ENCODE measurements at regions not wholly inside any gene's neighbourhood (a gene's known extent, or its start where the extent isn't known, plus 50 kb on each side); places are given as distances from the start of the nearest gene placed in this dataset.

GRCh38 chr1:215399787-215400186 is 167.3 kb upstream of the KCTD3 start:
- Histone ChIP-seq H3K4me3 (ENCODE audit: low read length in 3 of 3) (no peak overlapping the region), H3K27me3 (ENCODE audit: control insufficient read depth, insufficient read depth, low read length) (no peaks in the 10 kb centered on the region), H3K4me1 (ENCODE audit: control insufficient read depth in 2 of 3, insufficient read depth in 2 of 3, low read depth in 1 of 3, low read length in 3 of 3) (no peaks in the 10 kb centered on the region), H3K9me3 (ENCODE audit: control insufficient read depth in 2 of 3, insufficient read depth in 1 of 3, low read length in 3 of 3) (no peaks in the 10 kb centered on the region), H3K27ac (ENCODE audit: low read depth in 2 of 2, low read length in 2 of 2) (no peak overlapping the region), H3K36me3 (ENCODE audit: control insufficient read depth in 2 of 3, insufficient read depth in 3 of 3, low read length in 3 of 3) (no peaks in the 10 kb centered on the region), H3K9ac (ENCODE audit: low read length in 3 of 3) (no peak overlapping the region)
- FAIRE-seq (no peak), DNase-seq (no peak)
- TF ChIP-seq, protein P1, sequence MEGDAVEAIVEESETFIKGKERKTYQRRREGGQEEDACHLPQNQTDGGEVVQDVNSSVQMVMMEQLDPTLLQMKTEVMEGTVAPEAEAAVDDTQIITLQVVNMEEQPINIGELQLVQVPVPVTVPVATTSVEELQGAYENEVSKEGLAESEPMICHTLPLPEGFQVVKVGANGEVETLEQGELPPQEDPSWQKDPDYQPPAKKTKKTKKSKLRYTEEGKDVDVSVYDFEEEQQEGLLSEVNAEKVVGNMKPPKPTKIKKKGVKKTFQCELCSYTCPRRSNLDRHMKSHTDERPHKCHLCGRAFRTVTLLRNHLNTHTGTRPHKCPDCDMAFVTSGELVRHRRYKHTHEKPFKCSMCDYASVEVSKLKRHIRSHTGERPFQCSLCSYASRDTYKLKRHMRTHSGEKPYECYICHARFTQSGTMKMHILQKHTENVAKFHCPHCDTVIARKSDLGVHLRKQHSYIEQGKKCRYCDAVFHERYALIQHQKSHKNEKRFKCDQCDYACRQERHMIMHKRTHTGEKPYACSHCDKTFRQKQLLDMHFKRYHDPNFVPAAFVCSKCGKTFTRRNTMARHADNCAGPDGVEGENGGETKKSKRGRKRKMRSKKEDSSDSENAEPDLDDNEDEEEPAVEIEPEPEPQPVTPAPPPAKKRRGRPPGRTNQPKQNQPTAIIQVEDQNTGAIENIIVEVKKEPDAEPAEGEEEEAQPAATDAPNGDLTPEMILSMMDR (IDR thresholded peaks at IDR 0.05; ENCODE audit: borderline replicate concordance, extremely low read depth, insufficient read depth) = no peak
- intact Hi-C loops (cut with DNase I) = no loop called here

DNA sequence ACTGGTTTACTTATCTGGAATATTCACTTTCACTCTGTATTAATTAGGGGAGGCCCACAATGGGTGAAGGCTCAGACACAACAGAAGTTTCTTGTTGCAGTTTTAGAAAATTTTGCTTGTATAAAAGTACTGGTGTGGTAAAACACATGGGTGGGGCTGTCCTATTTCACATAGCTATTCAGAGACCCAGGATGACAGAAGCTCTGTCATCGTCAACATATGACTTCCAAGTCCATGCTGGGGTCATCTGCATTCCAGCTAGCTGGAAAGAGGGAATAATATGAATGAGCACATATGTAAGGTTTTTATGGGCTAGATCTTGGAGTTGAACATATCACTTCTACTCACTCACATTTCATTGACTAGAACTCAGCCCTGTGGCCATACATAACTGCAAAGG is 166.4 kb upstream of the KCTD3 start:
- Histone ChIP-seq H3K9ac (ENCODE audit: low read length in 3 of 3) (no peak overlapping the region), H3K4me1 (ENCODE audit: control insufficient read depth in 2 of 3, insufficient read depth in 2 of 3, low read depth in 1 of 3, low read length in 3 of 3) (no peaks in the 10 kb centered on the region), H3K9me3 (ENCODE audit: control insufficient read depth in 2 of 3, insufficient read depth in 1 of 3, low read length in 3 of 3) (no peaks in the 10 kb centered on the region), H3K27me3 (ENCODE audit: control insufficient read depth, insufficient read depth, low read length) (no peaks in the 10 kb centered on the region), H3K27ac (ENCODE audit: low read depth in 2 of 2, low read length in 2 of 2) (no peak overlapping the region), H3K36me3 (ENCODE audit: control insufficient read depth in 2 of 3, insufficient read depth in 3 of 3, low read length in 3 of 3) (no peaks in the 10 kb centered on the region), H3K4me3 (ENCODE audit: low read length in 3 of 3) (no peak overlapping the region)
- no peak for FAIRE-seq
- TF ChIP-seq, protein P1 (IDR thresholded peaks at IDR 0.05; ENCODE audit: borderline replicate concordance, extremely low read depth, insufficient read depth) = no peak
- intact Hi-C loops (cut with DNase I) = no loop called here
- DNase-seq = no peak

GRCh38 chr1:215402147-215402546 is 165.0 kb upstream of the KCTD3 start:
- no peak overlapping the region for H3K27ac ChIP-seq (ENCODE audit: low read depth in 2 of 2, low read length in 2 of 2)
- no peak for DNase-seq
- no peaks in the 10 kb centered on the region for H3K4me1 ChIP-seq (ENCODE audit: control insufficient read depth in 2 of 3, insufficient read depth in 2 of 3, low read depth in 1 of 3, low read length in 3 of 3)
- H3K9ac ChIP-seq (ENCODE audit: low read length in 3 of 3) = no peak overlapping the region
- FAIRE-seq = no peak
- no peak overlapping the region for H3K4me3 ChIP-seq (ENCODE audit: low read length in 3 of 3)
- H3K36me3 ChIP-seq (ENCODE audit: control insufficient read depth in 2 of 3, insufficient read depth in 3 of 3, low read length in 3 of 3) = no peaks in the 10 kb centered on the region
- TF ChIP-seq, protein P1 (IDR thresholded peaks at IDR 0.05; ENCODE audit: borderline replicate concordance, extremely low read depth, insufficient read depth) = no peak
- no peaks in the 10 kb centered on the region for H3K9me3 ChIP-seq (ENCODE audit: control insufficient read depth in 2 of 3, insufficient read depth in 1 of 3, low read length in 3 of 3)
- intact Hi-C loops (cut with DNase I) = no loop called here
- H3K27me3 ChIP-seq (ENCODE audit: control insufficient read depth, insufficient read depth, low read length) = no peaks in the 10 kb centered on the region

GRCh38 chr1:215405211-215405610 is 161.9 kb upstream of the KCTD3 start:
- no peak for FAIRE-seq
- TF ChIP-seq, protein P1 (IDR thresholded peaks at IDR 0.05; ENCODE audit: borderline replicate concordance, extremely low read depth, insufficient read depth) = no peak

More at GRCh38 chr1:215405211-215405610, 161.9 kb upstream of the KCTD3 start:
- DNase-seq = no peak
- H3K9me3 ChIP-seq (ENCODE audit: control insufficient read depth in 2 of 3, insufficient read depth in 1 of 3, low read length in 3 of 3) = no peaks in the 10 kb centered on the region
- no peaks in the 10 kb centered on the region for H3K36me3 ChIP-seq (ENCODE audit: control insufficient read depth in 2 of 3, insufficient read depth in 3 of 3, low read length in 3 of 3)
- H3K9ac ChIP-seq (ENCODE audit: low read length in 3 of 3) = no peak overlapping the region
- no peak overlapping the region for H3K27ac ChIP-seq (ENCODE audit: low read depth in 2 of 2, low read length in 2 of 2)
- no peaks in the 10 kb centered on the region for H3K4me1 ChIP-seq (ENCODE audit: control insufficient read depth in 2 of 3, insufficient read depth in 2 of 3, low read depth in 1 of 3, low read length in 3 of 3)
- no peak overlapping the region for H3K4me3 ChIP-seq (ENCODE audit: low read length in 3 of 3)
- no peaks in the 10 kb centered on the region for H3K27me3 ChIP-seq (ENCODE audit: control insufficient read depth, insufficient read depth, low read length)
- intact Hi-C loops (cut with DNase I) = no loop called here

Measured in kidney (tissue), 13 donors.